GM12892 (cell line): ENCODE measurements at regions not wholly inside any gene's neighbourhood (a gene's known extent, or its start where the extent isn't known, plus 50 kb on each side); places are given as distances from the start of the nearest gene placed in this dataset.
A peak's percentile ranks its signal among the peaks of the same experiment; 100 is the strongest.

ENCODE experiments used
- DNase-seq: peaks from one replicate; pipeline ENCODE4 v3.0.0; 2011; ENCODE audit not compliant: insufficient read length
- FAIRE-seq: peaks from 2 replicates; lab custom pipeline; 2011; peaks lifted over from hg19 to GRCh38; lab: Jason Lieb, UNC
- POLR2A ChIP-seq: IDR thresholded peaks from 2 replicates; pipeline ENCODE4 v1.6.1; 2011; ENCODE audit warnings: low read depth, low read length, control low read depth
- POLR2AphosphoS5 ChIP-seq: IDR thresholded peaks from 2 replicates; pipeline ENCODE4 v1.6.1; 2011; ENCODE audit warnings: low read depth, low read length, control low read depth
- TAF1 ChIP-seq: IDR thresholded peaks from 2 replicates; pipeline ENCODE4 v1.6.1; 2011; ENCODE audit warnings: low read depth, mild to moderate bottlenecking, control low read depth, low read length, borderline replicate concordance

- FAIRE-seq (no peak), DNase-seq (no peak)
- TF ChIP-seq TAF1 = no peak
- TF ChIP-seq POLR2AphosphoS5 = no peak
- TF ChIP-seq POLR2A = no peak
Observed at GRCh38 chr3:44104043-44104442, 137.6 kb upstream of the TOPAZ1 start.

- FAIRE-seq (no peak), DNase-seq (peak; percentile 34)
- TF ChIP-seq TAF1 (no peak), POLR2AphosphoS5 (no peak), POLR2A (no peak)
Observed at GRCh38 chr3:44104668-44105321, 136.9 kb upstream of the TOPAZ1 start.

- no peak for FAIRE-seq
- no peak for TF ChIP-seq TAF1
Observed at GRCh38 chr3:44105571-44105970, 136.1 kb upstream of the TOPAZ1 start.

GRCh38 chr3:44106756-44107155 is 134.9 kb upstream of the TOPAZ1 start:
- FAIRE-seq = no peak

More at GRCh38 chr3:44105571-44105970, 136.1 kb upstream of the TOPAZ1 start:
- no peak for DNase-seq

GRCh38 chr3:44108481-44108880 is 133.2 kb upstream of the TOPAZ1 start:
- DNase-seq (no peak), FAIRE-seq (no peak)
- no peak for TF ChIP-seq POLR2AphosphoS5
- no peak for TF ChIP-seq POLR2A
- no peak for TF ChIP-seq TAF1

More at GRCh38 chr3:44106756-44107155, 134.9 kb upstream of the TOPAZ1 start:
- TF ChIP-seq POLR2AphosphoS5 (no peak), TAF1 (no peak), POLR2A (no peak)
- DNase-seq = no peak

- FAIRE-seq (no peak), DNase-seq (no peak)
- TF ChIP-seq TAF1 = no peak
- no peak for TF ChIP-seq POLR2A
- TF ChIP-seq POLR2AphosphoS5 = no peak
Observed at GRCh38 chr3:44109771-44110361, 131.8 kb upstream of the TOPAZ1 start.

GRCh38 chr3:44110648-44111047 is 131.0 kb upstream of the TOPAZ1 start:
- no peak for TF ChIP-seq POLR2A
- no peak for TF ChIP-seq TAF1
- TF ChIP-seq POLR2AphosphoS5 = no peak
- no peak for FAIRE-seq
- no peak for DNase-seq

- TF ChIP-seq POLR2AphosphoS5 (no peak), TAF1 (no peak), POLR2A (no peak)
- DNase-seq (no peak), FAIRE-seq (no peak)
Observed at GRCh38 chr3:44111482-44111881, 130.2 kb upstream of the TOPAZ1 start.

GRCh38 chr3:44114142-44114541 is 127.5 kb upstream of the TOPAZ1 start:
- TF ChIP-seq TAF1 (no peak), POLR2A (no peak), POLR2AphosphoS5 (no peak)
- DNase-seq (peak; percentile 49), FAIRE-seq (peak; percentile 33)

- DNase-seq (no peak), FAIRE-seq (no peak)
- TF ChIP-seq TAF1 (no peak), POLR2A (no peak), POLR2AphosphoS5 (no peak)
Observed at GRCh38 chr3:44117239-44117638, 124.4 kb upstream of the TOPAZ1 start.

GRCh38 chr3:44117736-44118135 is 124.0 kb upstream of the TOPAZ1 start:
- no peak for FAIRE-seq
- TF ChIP-seq POLR2AphosphoS5 (no peak), TAF1 (no peak), POLR2A (no peak)

GRCh38 chr3:44120721-44121582 is 120.7 kb upstream of the TOPAZ1 start:
- TF ChIP-seq POLR2A = no peak
- no peak for TF ChIP-seq TAF1
- TF ChIP-seq POLR2AphosphoS5 = no peak
- DNase-seq (no peak), FAIRE-seq (no peak)

More at GRCh38 chr3:44117736-44118135, 124.0 kb upstream of the TOPAZ1 start:
- no peak for DNase-seq
